Fibroblast of villous mesenchyme (primary cell): ENCODE measurements at regions not wholly inside any gene's neighbourhood (a gene's known extent, or its start where the extent isn't known, plus 50 kb on each side); places are given as distances from the start of the nearest gene placed in this dataset.

Source experiments
- DNase-seq: peaks from one replicate; pipeline ENCODE4 v3.0.0-alpha.2; 2010; ENCODE audit warnings: low read depth
- H3K4me3 ChIP-seq: 2 replicates; pipeline ENCODE4 v1.5.1; 2011; ENCODE audit warnings: low read depth, mild to moderate bottlenecking, low read length
- TF ChIP-seq, protein P1 (sequence below): IDR thresholded peaks from 2 replicates; pipeline ENCODE4 v1.5.1; 2012; ENCODE audit warnings: low read depth, mild to moderate bottlenecking, low read length; ENCODE audit not compliant: insufficient read depth

DNA sequence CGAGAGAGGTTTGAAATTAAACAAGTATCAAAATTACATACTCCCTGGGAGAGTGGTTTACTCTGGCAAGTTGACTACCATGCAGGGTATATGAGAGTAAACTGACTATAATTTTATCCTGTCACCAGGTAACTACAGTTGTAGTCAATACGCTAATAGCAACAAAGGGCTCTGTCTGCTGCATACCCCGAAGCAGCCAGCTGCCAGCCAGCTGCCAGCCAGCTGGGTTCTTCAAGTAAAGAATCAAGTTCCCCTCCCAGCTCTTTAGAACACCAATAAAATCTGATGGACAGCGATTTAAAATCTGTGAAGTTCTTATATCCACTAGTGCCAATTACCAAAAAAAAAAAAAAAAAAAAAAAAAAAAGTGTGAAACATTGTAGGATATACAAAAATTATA lies 417.7 kb upstream of the CFAP20DC start:
- TF ChIP-seq, protein P1, sequence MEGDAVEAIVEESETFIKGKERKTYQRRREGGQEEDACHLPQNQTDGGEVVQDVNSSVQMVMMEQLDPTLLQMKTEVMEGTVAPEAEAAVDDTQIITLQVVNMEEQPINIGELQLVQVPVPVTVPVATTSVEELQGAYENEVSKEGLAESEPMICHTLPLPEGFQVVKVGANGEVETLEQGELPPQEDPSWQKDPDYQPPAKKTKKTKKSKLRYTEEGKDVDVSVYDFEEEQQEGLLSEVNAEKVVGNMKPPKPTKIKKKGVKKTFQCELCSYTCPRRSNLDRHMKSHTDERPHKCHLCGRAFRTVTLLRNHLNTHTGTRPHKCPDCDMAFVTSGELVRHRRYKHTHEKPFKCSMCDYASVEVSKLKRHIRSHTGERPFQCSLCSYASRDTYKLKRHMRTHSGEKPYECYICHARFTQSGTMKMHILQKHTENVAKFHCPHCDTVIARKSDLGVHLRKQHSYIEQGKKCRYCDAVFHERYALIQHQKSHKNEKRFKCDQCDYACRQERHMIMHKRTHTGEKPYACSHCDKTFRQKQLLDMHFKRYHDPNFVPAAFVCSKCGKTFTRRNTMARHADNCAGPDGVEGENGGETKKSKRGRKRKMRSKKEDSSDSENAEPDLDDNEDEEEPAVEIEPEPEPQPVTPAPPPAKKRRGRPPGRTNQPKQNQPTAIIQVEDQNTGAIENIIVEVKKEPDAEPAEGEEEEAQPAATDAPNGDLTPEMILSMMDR = no peak
- DNase-seq = no peak
- H3K4me3 ChIP-seq = no peak overlapping the region

DNA sequence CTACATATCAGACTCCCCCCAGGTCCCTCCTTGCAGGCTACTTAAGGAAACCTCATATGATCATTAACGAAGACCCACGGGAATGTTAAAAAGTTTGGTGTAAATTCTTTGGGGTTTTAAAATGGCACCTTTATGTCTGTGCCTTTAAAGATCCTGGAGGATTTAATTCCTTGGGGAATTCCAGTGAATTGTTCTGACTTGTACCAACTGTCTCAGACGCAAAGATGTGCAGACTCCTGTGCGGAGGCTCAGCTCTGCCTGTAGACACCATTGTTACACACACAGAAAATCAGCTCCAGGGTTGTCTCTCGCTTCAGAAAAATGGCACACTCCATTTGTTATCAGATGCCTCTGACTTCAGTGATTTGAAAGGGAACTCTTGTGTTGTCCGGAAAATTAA lies 414.4 kb upstream of the CFAP20DC start:
- TF ChIP-seq, protein P1 = no peak

DNA sequence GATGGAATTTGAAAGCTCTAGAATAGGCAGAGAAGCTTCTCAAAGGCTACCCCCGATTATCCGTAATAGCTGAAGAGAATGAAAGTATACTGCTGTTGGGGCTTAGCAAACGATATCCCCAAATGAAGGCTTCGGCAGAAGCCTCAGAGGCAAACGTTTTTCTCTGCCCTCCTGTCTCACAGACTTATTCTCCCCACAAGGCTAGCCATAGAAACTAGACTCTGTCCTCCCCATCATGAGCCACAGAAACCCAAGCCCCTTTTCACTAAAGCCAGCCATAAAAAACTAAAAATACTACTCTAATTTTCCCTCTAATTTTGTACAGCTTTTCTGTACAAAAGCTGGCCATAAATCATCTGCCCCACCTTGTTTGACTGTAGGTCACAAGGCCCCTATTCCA lies 413.4 kb upstream of the CFAP20DC start:
- TF ChIP-seq, protein P1 = no peak
- no peak for DNase-seq
- no peak overlapping the region for H3K4me3 ChIP-seq

More for the DNA sequence above, 414.4 kb upstream of the CFAP20DC start:
- H3K4me3 ChIP-seq = no peak overlapping the region
- no peak for DNase-seq

DNA sequence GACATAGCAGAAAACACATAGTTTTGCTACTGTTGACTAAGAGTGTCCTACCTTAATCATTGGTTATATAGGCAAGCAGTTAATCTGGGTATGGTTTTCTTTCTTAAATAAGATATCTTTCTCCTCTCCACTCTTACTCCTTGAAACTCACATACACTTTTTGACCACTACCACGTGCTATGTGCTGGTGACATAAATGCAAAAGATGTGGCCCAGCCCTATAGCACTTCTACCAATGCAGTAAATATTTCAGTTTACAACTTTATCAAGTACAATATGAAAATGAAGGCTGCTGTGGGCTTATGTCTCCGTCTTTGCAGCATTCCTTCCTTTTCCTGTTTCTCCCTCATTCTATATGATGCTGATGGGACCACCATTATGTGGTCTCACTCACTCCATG lies 410.2 kb upstream of the CFAP20DC start:
- no peak overlapping the region for H3K4me3 ChIP-seq
- TF ChIP-seq, protein P1 = no peak
- no peak for DNase-seq

DNA sequence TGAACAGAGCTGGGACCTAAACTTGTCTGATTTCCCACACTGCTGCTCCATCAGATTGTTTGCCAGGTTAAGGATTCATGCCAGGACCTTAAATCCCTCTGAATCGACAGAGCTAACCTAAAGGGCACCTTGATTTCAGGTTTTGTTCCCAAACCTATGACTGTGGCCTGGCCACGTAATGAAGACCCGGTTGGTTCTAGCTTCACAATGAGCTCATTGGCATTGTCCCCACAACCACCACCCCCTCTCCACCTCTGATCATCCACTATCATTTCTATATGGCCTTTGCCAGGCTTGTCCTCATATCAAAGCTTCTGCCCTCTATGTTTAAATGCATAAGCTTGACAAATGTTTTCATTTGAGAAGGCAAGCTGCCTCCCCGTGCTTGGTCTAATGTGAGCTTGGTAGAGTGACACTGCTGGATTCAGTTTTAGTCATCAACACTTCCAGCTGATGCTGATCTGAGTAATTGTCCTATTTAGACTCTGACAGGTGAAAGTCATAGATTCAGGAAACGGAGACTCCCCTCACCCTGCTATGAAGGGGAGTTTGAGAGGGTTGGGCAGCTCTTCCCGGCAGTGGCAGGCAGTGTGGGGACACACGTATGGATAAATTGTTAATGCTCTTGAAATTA lies 407.1 kb upstream of the CFAP20DC start:
- DNase-seq = no peak
- no peak overlapping the region for H3K4me3 ChIP-seq
- TF ChIP-seq, protein P1 = no peak

DNA sequence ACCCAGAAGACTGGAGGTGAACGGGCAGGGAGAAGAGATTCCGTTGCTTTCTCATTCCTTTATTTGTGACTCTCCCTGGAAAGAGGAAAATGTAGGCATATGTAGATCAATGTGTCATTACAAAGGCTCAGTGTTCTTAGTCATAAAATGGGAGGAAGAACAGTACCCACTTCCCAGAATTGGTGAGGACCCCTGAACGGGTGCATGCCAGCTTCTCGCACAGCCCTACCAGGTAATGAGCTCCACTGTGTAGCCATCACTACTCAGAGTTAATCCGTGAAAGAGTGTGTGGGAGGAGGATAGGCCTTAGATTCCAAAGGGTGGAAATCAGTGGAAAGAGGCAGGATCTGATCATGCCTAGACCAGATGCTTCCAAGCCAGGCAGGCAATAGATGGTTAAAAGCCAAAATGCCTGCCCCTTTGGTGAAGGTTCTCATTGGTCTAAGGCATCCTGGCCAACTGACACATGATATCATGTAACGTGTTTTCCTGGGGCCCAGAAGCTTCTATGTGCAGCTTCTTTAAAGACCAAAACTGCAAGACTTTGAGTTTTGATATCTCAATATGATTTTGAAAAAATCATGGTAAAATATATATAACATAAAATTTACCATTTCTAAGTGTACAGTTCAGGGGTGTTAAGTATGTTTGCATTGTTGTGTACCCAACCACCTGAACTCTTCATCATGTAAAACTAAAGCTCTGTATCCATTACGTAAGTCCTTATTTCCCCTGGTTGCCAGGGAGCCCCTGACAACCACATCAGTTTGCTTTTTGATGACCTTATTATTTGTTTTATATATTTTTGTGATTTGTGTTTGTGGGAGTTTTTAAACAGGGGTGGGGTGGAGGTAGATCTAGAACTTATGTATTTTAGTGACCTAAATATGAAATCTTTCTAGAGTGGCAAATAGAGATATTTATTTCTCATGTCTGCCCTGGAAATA lies 402.2 kb upstream of the CFAP20DC start:
- TF ChIP-seq, protein P1 = no peak
- no peak overlapping the region for H3K4me3 ChIP-seq
- no peak for DNase-seq
